A673 (cell line): ENCODE measurements at regions not wholly inside any gene's neighbourhood (a gene's known extent, or its start where the extent isn't known, plus 50 kb on each side); places are given as distances from the start of the nearest gene placed in this dataset.

Source experiments
- BruUV-seq: library from RNA; stranded (reverse); fragments of 400-500 nt; replicated peaks from 2 replicates; lab custom pipeline; 2021; lab: Mats Ljungman, UMichigan
- CTCF ChIA-PET: fragments of 300-600 bp; sonication (Branson Sonifier 250); formaldehyde crosslinking; loops from one replicate; lab custom pipeline; 2022; ENCODE audit warnings: antibody characterized with exemption; lab: Charles Lee
- POLR2A ChIA-PET: fragments of 300-600 bp; sonication (Branson Sonifier 250); formaldehyde crosslinking; loops from one replicate; lab custom pipeline; 2022; ENCODE audit warnings: antibody characterized with exemption; ENCODE audit not compliant: low non-redundant PET; lab: Charles Lee
- DNase-seq: peaks from one replicate; pipeline ENCODE4 v3.0.0-alpha.2; 2015; ENCODE audit warnings: low spot score
- H3K27ac ChIP-seq: fragments of 200-600 bp; sonication (generic); 2 replicates; pipeline ENCODE4 v1.5.1; 2016; ENCODE audit warnings: mixed run types, low read depth, mild to moderate bottlenecking, mixed read lengths, antibody characterized with exemption, low read length; ENCODE audit not compliant: poor library complexity, severe bottlenecking
- H3K27me3 ChIP-seq: fragments of 200-600 bp; sonication (generic); replicated peaks from 2 replicates; pipeline ENCODE4 v1.6.1; 2017; ENCODE audit warnings: mixed run types, low read depth, mild to moderate bottlenecking, mixed read lengths, antibody characterized with exemption, low read length; ENCODE audit not compliant: insufficient read depth, poor library complexity
- H3K36me3 ChIP-seq: fragments of 200-600 bp; sonication (generic); 2 replicates; pipeline ENCODE4 v1.6.1; 2016; ENCODE audit warnings: mixed run types, mild to moderate bottlenecking, mixed read lengths, antibody characterized with exemption, low read length; ENCODE audit not compliant: insufficient read depth, poor library complexity, severe bottlenecking
- H3K4me1 ChIP-seq: fragments of 200-600 bp; sonication (generic); 2 replicates; pipeline ENCODE4 v1.6.1; 2017; ENCODE audit warnings: mixed run types, mild to moderate bottlenecking, mixed read lengths, antibody characterized with exemption, low read length; ENCODE audit not compliant: insufficient read depth, poor library complexity, severe bottlenecking
- H3K4me3 ChIP-seq: fragments of 200-600 bp; sonication (generic); 2 replicates; pipeline ENCODE4 v1.5.1; 2016; ENCODE audit warnings: low read depth, mixed run types, mild to moderate bottlenecking, mixed read lengths, low read length; ENCODE audit not compliant: poor library complexity, severe bottlenecking
- H3K9me3 ChIP-seq: fragments of 200-600 bp; sonication (generic); 2 replicates; pipeline ENCODE4 v1.6.1; 2016; ENCODE audit warnings: mixed run types, low read depth, mild to moderate bottlenecking, mixed read lengths, antibody characterized with exemption, low read length; ENCODE audit not compliant: poor library complexity, severe bottlenecking
- EZH2 ChIP-seq: fragments of 200-600 bp; sonication (generic); IDR thresholded peaks from 2 replicates; pipeline ENCODE4 v1.6.1; 2017; ENCODE audit warnings: borderline replicate concordance, low read depth, mild to moderate bottlenecking, mixed read lengths, antibody characterized with exemption, low read length; ENCODE audit not compliant: poor library complexity, severe bottlenecking
- intact Hi-C: fragments of 100-400 bp; cut with micrococcal nuclease; formaldehyde crosslinking; loops from one replicate; pipeline ENCODE4 v1.10.0; 2022; ENCODE audit not compliant: unreplicated experiment
- TF ChIP-seq, protein P1 (sequence below): fragments of 300-800, 200-600 bp; sonication (generic); conservative IDR thresholded peaks from 2 replicates; pipeline ENCODE4 v1.5.1; 2017; ENCODE audit warnings: low read depth, mild to moderate bottlenecking, antibody characterized with exemption, low read length, moderate library complexity, mixed read lengths

DNA sequence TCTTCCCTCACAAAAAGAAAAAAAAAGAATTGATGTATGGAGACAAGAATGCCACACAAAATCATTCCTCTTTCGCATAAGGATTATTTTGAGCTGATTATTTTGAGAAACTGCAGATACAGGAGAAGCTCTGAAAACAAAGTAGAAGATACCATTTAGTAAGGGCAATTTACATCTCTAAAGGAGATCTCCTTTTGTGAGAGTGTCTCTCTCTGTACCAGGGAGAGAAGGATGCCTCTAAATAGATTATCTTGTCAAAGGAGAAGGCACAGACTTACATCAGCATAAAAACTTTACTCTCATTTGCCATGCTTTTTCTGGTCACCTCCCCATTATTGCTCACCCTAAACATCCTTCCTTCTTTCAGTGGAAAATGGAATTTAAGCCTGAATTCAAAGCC lies 747.9 kb upstream of the COBL start:
- Histone ChIP-seq H3K36me3 (no peaks in the 10 kb centered on the region), H3K27me3 (no peaks in the 10 kb centered on the region), H3K9me3 (peaks cover 53% of the 10 kb centered on the region), H3K27ac (no peak overlapping the region), H3K4me1 (no peaks in the 10 kb centered on the region), H3K4me3 (no peak overlapping the region)
- no TSS peak for BruUV-seq
- CTCF ChIA-PET = no interaction called here
- DNase-seq = no peak
- POLR2A ChIA-PET = no interaction called here
- intact Hi-C loops = no loop called here
- TF ChIP-seq, protein P1, sequence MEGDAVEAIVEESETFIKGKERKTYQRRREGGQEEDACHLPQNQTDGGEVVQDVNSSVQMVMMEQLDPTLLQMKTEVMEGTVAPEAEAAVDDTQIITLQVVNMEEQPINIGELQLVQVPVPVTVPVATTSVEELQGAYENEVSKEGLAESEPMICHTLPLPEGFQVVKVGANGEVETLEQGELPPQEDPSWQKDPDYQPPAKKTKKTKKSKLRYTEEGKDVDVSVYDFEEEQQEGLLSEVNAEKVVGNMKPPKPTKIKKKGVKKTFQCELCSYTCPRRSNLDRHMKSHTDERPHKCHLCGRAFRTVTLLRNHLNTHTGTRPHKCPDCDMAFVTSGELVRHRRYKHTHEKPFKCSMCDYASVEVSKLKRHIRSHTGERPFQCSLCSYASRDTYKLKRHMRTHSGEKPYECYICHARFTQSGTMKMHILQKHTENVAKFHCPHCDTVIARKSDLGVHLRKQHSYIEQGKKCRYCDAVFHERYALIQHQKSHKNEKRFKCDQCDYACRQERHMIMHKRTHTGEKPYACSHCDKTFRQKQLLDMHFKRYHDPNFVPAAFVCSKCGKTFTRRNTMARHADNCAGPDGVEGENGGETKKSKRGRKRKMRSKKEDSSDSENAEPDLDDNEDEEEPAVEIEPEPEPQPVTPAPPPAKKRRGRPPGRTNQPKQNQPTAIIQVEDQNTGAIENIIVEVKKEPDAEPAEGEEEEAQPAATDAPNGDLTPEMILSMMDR = no peak
- TF ChIP-seq EZH2 = no peak

DNA sequence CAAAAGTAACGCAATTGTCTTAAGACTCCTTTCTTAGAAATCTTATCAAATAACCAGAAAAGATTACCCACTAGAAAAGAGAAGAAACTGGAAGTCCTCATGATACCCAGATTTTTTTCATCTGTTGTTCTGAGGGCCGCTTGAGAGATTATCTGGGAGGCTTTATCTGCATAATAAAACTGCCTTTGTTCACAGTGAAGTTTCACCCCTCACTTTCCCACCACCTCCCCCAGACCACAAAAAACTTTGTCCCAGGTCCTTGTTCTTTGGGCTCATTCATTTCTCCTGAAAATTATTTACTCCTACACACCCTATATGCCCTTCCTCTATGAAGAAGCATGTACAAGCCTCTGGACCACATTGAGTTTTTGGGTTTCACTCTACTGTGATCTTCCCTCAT lies 745.1 kb upstream of the COBL start:
- Histone ChIP-seq H3K4me1 (no peaks in the 10 kb centered on the region), H3K27me3 (no peaks in the 10 kb centered on the region), H3K4me3 (no peak overlapping the region), H3K9me3 (peaks cover 33% of the 10 kb centered on the region), H3K27ac (no peak overlapping the region), H3K36me3 (no peaks in the 10 kb centered on the region)
- no TSS peak for BruUV-seq
- intact Hi-C loops = no loop called here
- ChIA-PET POLR2A (no interaction called here), CTCF (no interaction called here)
- TF ChIP-seq, protein P1 = no peak
- no peak for TF ChIP-seq EZH2
- no peak for DNase-seq

DNA sequence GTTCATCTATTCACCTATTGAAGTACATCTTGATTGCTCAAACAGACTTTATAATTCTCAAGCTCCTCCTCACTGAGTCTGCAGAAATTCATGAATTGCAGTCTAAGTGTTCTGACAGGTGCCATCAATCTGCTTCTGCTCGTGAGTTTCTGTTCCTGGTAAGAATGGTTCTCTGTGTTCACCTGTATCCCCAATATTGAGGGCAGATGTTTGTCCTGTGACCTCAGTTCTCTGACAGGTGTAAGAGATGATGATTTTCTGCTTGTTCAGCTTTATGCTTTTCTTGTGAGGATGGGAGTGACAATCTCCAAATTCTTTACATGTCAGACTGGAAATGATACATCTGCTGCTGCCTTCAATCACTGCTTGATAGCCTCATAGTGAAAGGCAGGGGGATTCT lies 736.9 kb upstream of the COBL start:
- H3K36me3 ChIP-seq = no peaks in the 10 kb centered on the region
- no peak for DNase-seq
- CTCF ChIA-PET = no interaction called here

DNA sequence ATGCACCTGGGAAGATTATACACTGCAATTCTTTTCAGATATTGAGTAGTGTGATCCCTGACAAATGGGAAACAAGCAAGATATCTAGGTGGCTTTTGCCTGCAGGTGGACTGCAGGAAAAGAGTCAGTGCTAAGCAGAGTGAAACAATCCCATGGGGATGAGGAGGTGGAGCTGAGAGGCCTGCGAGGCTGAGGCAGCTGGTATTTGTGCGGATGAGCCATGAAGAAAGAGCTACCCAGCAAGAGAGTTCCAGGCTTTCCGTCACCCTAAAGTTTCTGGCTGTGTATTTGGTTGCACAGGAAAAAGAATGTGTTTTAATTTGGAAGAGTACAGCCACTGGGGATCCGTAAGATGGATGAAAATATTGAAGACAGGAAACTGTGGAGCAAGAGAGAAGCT lies 714.1 kb upstream of the COBL start:
- no TSS peak for BruUV-seq
- Histone ChIP-seq H3K4me3 (no peak overlapping the region), H3K27ac (no peak overlapping the region), H3K9me3 (peaks cover 23% of the 10 kb centered on the region), H3K4me1 (no peaks in the 10 kb centered on the region), H3K36me3 (no peaks in the 10 kb centered on the region), H3K27me3 (no peaks in the 10 kb centered on the region)
- ChIA-PET CTCF (no interaction called here), POLR2A (no interaction called here)
- intact Hi-C loops = no loop called here
- no peak for DNase-seq
- TF ChIP-seq EZH2 = no peak
- TF ChIP-seq, protein P1 = no peak

More for the DNA sequence above, 736.9 kb upstream of the COBL start:
- intact Hi-C loops = no loop called here
- TF ChIP-seq EZH2 = no peak
- POLR2A ChIA-PET = no interaction called here
- no TSS peak for BruUV-seq
- Histone ChIP-seq H3K4me1 (no peaks in the 10 kb centered on the region), H3K9me3 (peaks cover 26% of the 10 kb centered on the region), H3K4me3 (no peak overlapping the region), H3K27me3 (no peaks in the 10 kb centered on the region), H3K27ac (no peak overlapping the region)
